ENCODE measurements at regions not wholly inside any gene's neighbourhood (a gene's known extent, or its start where the extent isn't known, plus 50 kb on each side); places are given as distances from the start of the nearest gene placed in this dataset.

DNA sequence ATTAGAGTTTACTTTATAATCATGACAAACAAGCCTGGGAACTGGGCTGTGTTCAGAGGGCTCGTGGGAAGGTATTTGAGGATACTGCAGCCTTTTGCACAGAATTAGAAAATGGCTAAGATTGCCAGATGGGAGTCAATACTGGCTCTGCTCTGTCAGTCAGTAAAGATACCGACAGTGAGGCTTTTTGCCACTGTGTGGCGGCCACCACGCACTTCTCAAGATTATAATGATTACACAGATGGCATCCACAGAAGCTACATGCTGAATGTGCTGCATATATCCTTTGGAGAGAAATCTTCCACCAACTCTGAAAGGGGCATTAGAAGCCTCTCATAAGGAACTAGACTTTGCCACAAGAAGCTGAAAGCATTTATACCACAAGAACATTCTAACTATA, 213.4 kb upstream of the PTBP2 start:
- H2AFZ ChIP-seq (ENCODE audit: low read length) = no peak overlapping the region
- ChIA-PET POLR2A (ENCODE audit: unreplicated experiment) (no interaction called here), CTCF (no interaction called here)
- peaks cover 10% of the 10 kb centered on the region for H3K4me1 ChIP-seq (ENCODE audit: insufficient read depth, low read length)
- no peaks in the 10 kb centered on the region for H3K79me2 ChIP-seq (ENCODE audit: low read length)
- no peak overlapping the region for H3K4me2 ChIP-seq (ENCODE audit: low read length)
- H4K20me1 ChIP-seq (ENCODE audit: low read length) = no peaks in the 10 kb centered on the region
- no peak for TF ChIP-seq EZH2phosphoT487 (IDR thresholded peaks at IDR 0.05; ENCODE audit: borderline replicate concordance, low read length)
- TF ChIP-seq, protein P1, sequence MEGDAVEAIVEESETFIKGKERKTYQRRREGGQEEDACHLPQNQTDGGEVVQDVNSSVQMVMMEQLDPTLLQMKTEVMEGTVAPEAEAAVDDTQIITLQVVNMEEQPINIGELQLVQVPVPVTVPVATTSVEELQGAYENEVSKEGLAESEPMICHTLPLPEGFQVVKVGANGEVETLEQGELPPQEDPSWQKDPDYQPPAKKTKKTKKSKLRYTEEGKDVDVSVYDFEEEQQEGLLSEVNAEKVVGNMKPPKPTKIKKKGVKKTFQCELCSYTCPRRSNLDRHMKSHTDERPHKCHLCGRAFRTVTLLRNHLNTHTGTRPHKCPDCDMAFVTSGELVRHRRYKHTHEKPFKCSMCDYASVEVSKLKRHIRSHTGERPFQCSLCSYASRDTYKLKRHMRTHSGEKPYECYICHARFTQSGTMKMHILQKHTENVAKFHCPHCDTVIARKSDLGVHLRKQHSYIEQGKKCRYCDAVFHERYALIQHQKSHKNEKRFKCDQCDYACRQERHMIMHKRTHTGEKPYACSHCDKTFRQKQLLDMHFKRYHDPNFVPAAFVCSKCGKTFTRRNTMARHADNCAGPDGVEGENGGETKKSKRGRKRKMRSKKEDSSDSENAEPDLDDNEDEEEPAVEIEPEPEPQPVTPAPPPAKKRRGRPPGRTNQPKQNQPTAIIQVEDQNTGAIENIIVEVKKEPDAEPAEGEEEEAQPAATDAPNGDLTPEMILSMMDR (conservative IDR thresholded peaks at IDR 0.05; ENCODE audit: low read depth, low read length) = no peak
- no peak for TF ChIP-seq EZH2 (IDR thresholded peaks at IDR 0.05; ENCODE audit: low read length, unreplicated experiment)
- no peak overlapping the region for H3K4me3 ChIP-seq (ENCODE audit: low read length)
- 0 out of 2 replicates have a peak, but pooled peaks have one; percentile 27 for ATAC-seq
- no peak for DNase-seq
- H3K9me3 ChIP-seq (ENCODE audit: low read length) = no peaks in the 10 kb centered on the region
- H3K36me3 ChIP-seq (ENCODE audit: low read depth, low read length) = no peaks in the 10 kb centered on the region
- no peaks in the 10 kb centered on the region for H3K27me3 ChIP-seq (ENCODE audit: low read length)
- no peaks in the 10 kb centered on the region for H3F3A ChIP-seq (ENCODE audit: low read length, unreplicated experiment)
- H3K27ac ChIP-seq (ENCODE audit: low read length) = no peak overlapping the region
- no TSS peak for BruUV-seq (replicated peaks)
- intact Hi-C loops (cut with micrococcal nuclease) = loop anchor here (10.0 kb wide), 1 partner anchor 273 kb away; no protein-coding TSS in a partner anchor
- no peaks in the 10 kb centered on the region for H3K9me2 ChIP-seq (replicated peaks; ENCODE audit: low read length)
- no peak overlapping the region for H3K9ac ChIP-seq (ENCODE audit: low read length)

DNA sequence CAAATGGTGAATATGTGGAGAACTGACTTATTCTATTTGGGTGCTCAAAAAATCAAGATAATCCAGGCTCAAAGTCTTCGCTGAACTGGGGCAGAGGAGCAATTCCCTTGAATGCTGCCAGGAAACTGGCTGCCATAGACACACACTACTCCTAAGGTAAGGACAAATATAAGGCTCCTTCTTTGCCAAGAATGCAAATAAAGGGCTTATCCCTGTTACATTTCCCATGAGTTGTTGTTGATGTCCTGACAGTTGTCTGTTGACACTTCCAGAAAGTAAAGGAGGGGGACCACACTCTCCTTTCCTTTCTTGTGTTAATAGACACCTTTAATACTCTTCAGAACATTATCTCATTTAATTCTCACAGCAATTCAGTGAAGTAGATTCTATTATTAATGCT, 212.2 kb upstream of the PTBP2 start:
- peaks cover 10% of the 10 kb centered on the region for H3K4me1 ChIP-seq (ENCODE audit: insufficient read depth, low read length)
- H3K27me3 ChIP-seq (ENCODE audit: low read length) = no peaks in the 10 kb centered on the region
- no peak for ATAC-seq
- no peak overlapping the region for H3K4me3 ChIP-seq (ENCODE audit: low read length)
- H3K9me2 ChIP-seq (replicated peaks; ENCODE audit: low read length) = no peaks in the 10 kb centered on the region
- no TSS peak for BruUV-seq (replicated peaks)
- TF ChIP-seq EZH2phosphoT487 (IDR thresholded peaks at IDR 0.05; ENCODE audit: borderline replicate concordance, low read length) (no peak), EZH2 (IDR thresholded peaks at IDR 0.05; ENCODE audit: low read length, unreplicated experiment) (no peak)
- TF ChIP-seq, protein P1 (conservative IDR thresholded peaks at IDR 0.05; ENCODE audit: low read depth, low read length) = no peak
- ChIA-PET POLR2A (ENCODE audit: unreplicated experiment) (no interaction called here), CTCF (no interaction called here)
- H3K9me3 ChIP-seq (ENCODE audit: low read length) = no peaks in the 10 kb centered on the region
- H3K36me3 ChIP-seq (ENCODE audit: low read depth, low read length) = no peaks in the 10 kb centered on the region
- H3K79me2 ChIP-seq (ENCODE audit: low read length) = no peaks in the 10 kb centered on the region
- no peaks in the 10 kb centered on the region for H4K20me1 ChIP-seq (ENCODE audit: low read length)
- H2AFZ ChIP-seq (ENCODE audit: low read length) = no peak overlapping the region
- no peak overlapping the region for H3K27ac ChIP-seq (ENCODE audit: low read length)
- intact Hi-C loops (cut with micrococcal nuclease) = loop anchor here (10.0 kb wide), 1 partner anchor 275 kb away; no protein-coding TSS in a partner anchor
- no peak overlapping the region for H3K9ac ChIP-seq (ENCODE audit: low read length)
- no peaks in the 10 kb centered on the region for H3F3A ChIP-seq (ENCODE audit: low read length, unreplicated experiment)
- DNase-seq = no peak
- H3K4me2 ChIP-seq (ENCODE audit: low read length) = no peak overlapping the region

DNA sequence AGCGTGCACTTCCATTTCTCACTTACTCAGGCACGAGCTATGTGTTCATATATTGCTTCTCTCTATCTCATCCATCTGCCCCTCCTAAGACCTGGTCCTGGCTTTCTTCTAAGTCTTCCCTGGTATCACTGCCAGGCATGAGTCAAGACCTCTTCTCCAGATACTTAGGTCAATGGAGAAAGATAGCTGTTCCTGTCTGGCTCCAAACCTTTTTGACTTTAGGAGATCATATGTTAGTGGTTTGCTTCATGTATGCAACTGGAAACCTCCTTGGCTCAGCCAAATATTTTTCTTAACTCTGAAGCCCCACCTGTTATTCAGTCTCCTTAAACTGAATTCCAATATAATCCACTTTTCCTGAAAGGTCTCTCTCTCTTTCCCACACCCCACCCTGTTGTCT, 211.6 kb upstream of the PTBP2 start:
- ATAC-seq = no peak

More for the DNA sequence above, 211.6 kb upstream of the PTBP2 start:
- Histone ChIP-seq H2AFZ (ENCODE audit: low read length) (no peak overlapping the region), H4K20me1 (ENCODE audit: low read length) (no peaks in the 10 kb centered on the region), H3K9me2 (replicated peaks; ENCODE audit: low read length) (no peaks in the 10 kb centered on the region), H3F3A (ENCODE audit: low read length, unreplicated experiment) (no peaks in the 10 kb centered on the region), H3K9me3 (ENCODE audit: low read length) (no peaks in the 10 kb centered on the region), H3K4me1 (ENCODE audit: insufficient read depth, low read length) (peaks cover 10% of the 10 kb centered on the region), H3K4me3 (ENCODE audit: low read length) (no peak overlapping the region), H3K4me2 (ENCODE audit: low read length) (no peak overlapping the region), H3K27me3 (ENCODE audit: low read length) (0 out of 2 replicates have a peak, but pooled peaks cover 2% of the 10 kb centered on the region), H3K27ac (ENCODE audit: low read length) (no peak overlapping the region), H3K9ac (ENCODE audit: low read length) (no peak overlapping the region), H3K79me2 (ENCODE audit: low read length) (no peaks in the 10 kb centered on the region), H3K36me3 (ENCODE audit: low read depth, low read length) (no peaks in the 10 kb centered on the region)
- CTCF ChIA-PET = no interaction called here
- POLR2A ChIA-PET (ENCODE audit: unreplicated experiment) = no interaction called here
- TF ChIP-seq EZH2phosphoT487 (IDR thresholded peaks at IDR 0.05; ENCODE audit: borderline replicate concordance, low read length) = no peak
- TF ChIP-seq, protein P1 (conservative IDR thresholded peaks at IDR 0.05; ENCODE audit: low read depth, low read length) = no peak
- TF ChIP-seq EZH2 (IDR thresholded peaks at IDR 0.05; ENCODE audit: low read length, unreplicated experiment) = no peak
- no peak for DNase-seq
- no TSS peak for BruUV-seq (replicated peaks)
- intact Hi-C loops (cut with micrococcal nuclease) = loop anchor here (10.0 kb wide), 1 partner anchor 275 kb away; no protein-coding TSS in a partner anchor
